ENCODE measurements at regions not wholly inside any gene's neighbourhood (a gene's known extent, or its start where the extent isn't known, plus 50 kb on each side); places are given as distances from the start of the nearest gene placed in this dataset.

GRCh38 chr6:2363211-2363610 lies 117.8 kb upstream of the GMDS start:
- Histone ChIP-seq H3K4me1 (no peaks in the 10 kb centered on the region), H3K27ac (no peak overlapping the region), H3K4me3 (no peak overlapping the region), H3K9me3 (no peaks in the 10 kb centered on the region), H3K27me3 (no peaks in the 10 kb centered on the region), H3K36me3 (no peaks in the 10 kb centered on the region)
- TF ChIP-seq CTCF (IDR thresholded peaks at IDR 0.05): no peak
- intact Hi-C loops (cut with DNase I; ENCODE audit: low total_unique reads): no loop called here
- DNase-seq: no peak

GRCh38 chr6:2361195-2361594 lies 115.8 kb upstream of the GMDS start:
- Histone ChIP-seq H3K4me3 (no peak overlapping the region), H3K27ac (no peak overlapping the region), H3K9me3 (no peaks in the 10 kb centered on the region), H3K27me3 (no peaks in the 10 kb centered on the region), H3K4me1 (peaks cover 0 to 6% (median under 1%) of the 10 kb centered on the region in 4 donors), H3K36me3 (no peaks in the 10 kb centered on the region)
- no peak for DNase-seq
- intact Hi-C loops (cut with DNase I; ENCODE audit: low total_unique reads): no loop called here
- TF ChIP-seq CTCF (IDR thresholded peaks at IDR 0.05): no peak

GRCh38 chr6:2360716-2361115 lies 115.3 kb upstream of the GMDS start:
- no peak for DNase-seq
- H3K27ac ChIP-seq: no peak overlapping the region
- no peaks in the 10 kb centered on the region for H3K9me3 ChIP-seq
- intact Hi-C loops (cut with DNase I; ENCODE audit: low total_unique reads): no loop called here
- no peak for TF ChIP-seq CTCF (IDR thresholded peaks at IDR 0.05)
- peaks cover 0 to 11% (median 2%) of the 10 kb centered on the region in 4 donors for H3K4me1 ChIP-seq
- no peaks in the 10 kb centered on the region for H3K36me3 ChIP-seq
- no peaks in the 10 kb centered on the region for H3K27me3 ChIP-seq
- H3K4me3 ChIP-seq: no peak overlapping the region

DNA sequence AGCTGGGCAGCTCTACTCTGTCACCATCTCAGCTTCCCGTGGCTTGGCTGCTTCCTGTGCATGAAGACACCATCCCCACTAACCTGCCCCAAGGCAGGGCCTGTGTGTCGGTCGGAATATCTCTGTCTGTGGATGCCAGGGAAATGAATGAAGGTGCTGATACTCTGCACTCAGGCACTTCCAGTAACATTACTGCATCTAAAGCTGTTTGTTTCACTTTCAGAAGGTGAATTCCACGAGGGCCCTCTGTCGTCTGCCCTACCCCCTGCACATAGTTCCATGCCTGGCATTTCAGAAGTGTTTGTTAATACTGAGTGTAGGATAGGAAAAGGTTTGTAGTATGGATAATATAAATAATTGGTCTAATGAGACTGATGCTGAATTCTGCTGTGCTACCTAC lies 114.7 kb upstream of the GMDS start:
- H3K27me3 ChIP-seq: no peaks in the 10 kb centered on the region
- no peak for TF ChIP-seq CTCF (IDR thresholded peaks at IDR 0.05)
- no peak overlapping the region for H3K4me3 ChIP-seq
- no peak overlapping the region for H3K27ac ChIP-seq
- H3K9me3 ChIP-seq: no peaks in the 10 kb centered on the region
- no peak for DNase-seq
- H3K36me3 ChIP-seq: no peaks in the 10 kb centered on the region
- peaks cover 0 to 16% (median 5%) of the 10 kb centered on the region in 4 donors for H3K4me1 ChIP-seq
- intact Hi-C loops (cut with DNase I; ENCODE audit: low total_unique reads): no loop called here

GRCh38 chr6:2355150-2355549 lies 109.7 kb upstream of the GMDS start:
- Histone ChIP-seq H3K27ac (peak overlapping the region; percentile 66 to 69), H3K27me3 (no peaks in the 10 kb centered on the region), H3K36me3 (no peaks in the 10 kb centered on the region), H3K4me3 (no peak overlapping the region), H3K9me3 (no peaks in the 10 kb centered on the region), H3K4me1 (peaks cover 0 to 56% (median 22%) of the 10 kb centered on the region in 4 donors)
- no peak for TF ChIP-seq CTCF (IDR thresholded peaks at IDR 0.05)
- DNase-seq: no peak
- intact Hi-C loops (cut with DNase I; ENCODE audit: low total_unique reads): loop anchor here (2.0 kb wide), 1 partner anchor 750 kb away; no protein-coding TSS in a partner anchor

DNA sequence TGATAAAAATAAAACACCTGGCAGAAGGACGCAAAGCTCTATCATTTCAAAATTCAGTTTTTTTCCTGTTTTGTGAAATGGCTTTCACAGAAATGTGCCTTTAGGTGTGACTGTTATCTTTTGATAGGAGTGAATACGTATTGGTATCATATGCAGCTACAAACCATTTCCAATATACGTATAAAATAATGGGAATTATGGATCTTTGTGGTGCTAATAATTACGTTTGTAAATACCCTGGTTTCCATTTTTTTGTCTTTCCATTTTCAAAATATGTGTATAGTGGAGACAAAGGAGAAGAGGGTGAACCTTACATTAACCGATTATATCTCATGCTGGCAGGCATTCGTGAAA lies 108.7 kb upstream of the GMDS start:
- Histone ChIP-seq H3K4me3 (peak overlapping the region in 1 of 2 donors; percentile 15), H3K27ac (peak overlapping the region; percentile 66 to 69), H3K4me1 (peaks cover 0 to 56% (median 22%) of the 10 kb centered on the region in 4 donors), H3K9me3 (no peaks in the 10 kb centered on the region), H3K27me3 (no peaks in the 10 kb centered on the region), H3K36me3 (no peaks in the 10 kb centered on the region)
- DNase-seq: no peak
- intact Hi-C loops (cut with DNase I; ENCODE audit: low total_unique reads): loop anchor here (2.0 to 5.0 kb wide), 2 partner anchors 278 to 749 kb away; no protein-coding TSS in a partner anchor
- no peak for TF ChIP-seq CTCF (IDR thresholded peaks at IDR 0.05)
